HG02981 (cell line): ENCODE measurements at regions not wholly inside any gene's neighbourhood (a gene's known extent, or its start where the extent isn't known, plus 50 kb on each side); places are given as distances from the start of the nearest gene placed in this dataset.

Source experiments
- ATAC-seq: cut with Tn5 transposase; IDR thresholded peaks from one replicate; pipeline ENCODE4 v1.9.1; 2021; ENCODE audit warnings: mild to moderate bottlenecking, moderate library complexity; ENCODE audit not compliant: unreplicated experiment

GRCh38 chr5:82854956-82855355, 222.2 kb downstream of the TMEM167A start:
- no peak for ATAC-seq

DNA sequence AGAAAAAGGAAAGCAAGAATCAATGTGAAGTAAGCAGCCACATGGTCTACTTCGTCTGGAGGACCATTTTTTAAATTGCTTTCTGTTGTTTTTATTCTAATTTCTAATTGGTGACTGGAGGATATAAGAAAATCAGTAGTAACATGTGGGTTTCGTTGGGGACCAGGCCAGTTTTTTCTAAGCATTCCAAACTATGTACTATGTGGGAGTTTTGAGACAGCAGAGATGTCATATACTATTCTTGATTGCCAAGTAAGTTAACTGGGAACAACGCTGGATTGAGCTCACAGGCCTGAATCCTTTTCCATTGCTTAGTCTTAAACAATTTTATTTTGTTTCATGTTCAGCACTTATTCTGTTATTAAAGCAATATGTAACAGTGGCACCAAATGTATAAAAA, 225.7 kb downstream of the TMEM167A start:
- no peak for ATAC-seq

DNA sequence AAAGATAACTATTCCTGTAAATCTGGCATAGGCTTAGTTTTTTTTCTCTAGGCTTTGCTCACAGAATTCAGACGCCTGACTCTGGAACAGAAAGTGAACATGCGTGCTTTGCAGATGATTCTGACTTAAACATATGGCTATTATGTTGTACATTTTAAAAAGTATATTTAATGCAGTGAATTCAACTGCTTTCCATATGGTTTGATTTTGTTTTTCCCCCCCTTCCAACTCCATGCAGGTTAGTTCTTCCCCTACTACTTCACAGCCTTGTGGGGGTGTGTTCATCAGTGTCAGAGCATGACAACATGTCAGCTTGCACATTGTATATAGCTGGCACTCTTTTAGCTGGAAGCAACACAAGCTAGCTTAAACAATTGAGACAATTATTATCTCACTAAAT, 226.8 kb downstream of the TMEM167A start:
- no peak for ATAC-seq

DNA sequence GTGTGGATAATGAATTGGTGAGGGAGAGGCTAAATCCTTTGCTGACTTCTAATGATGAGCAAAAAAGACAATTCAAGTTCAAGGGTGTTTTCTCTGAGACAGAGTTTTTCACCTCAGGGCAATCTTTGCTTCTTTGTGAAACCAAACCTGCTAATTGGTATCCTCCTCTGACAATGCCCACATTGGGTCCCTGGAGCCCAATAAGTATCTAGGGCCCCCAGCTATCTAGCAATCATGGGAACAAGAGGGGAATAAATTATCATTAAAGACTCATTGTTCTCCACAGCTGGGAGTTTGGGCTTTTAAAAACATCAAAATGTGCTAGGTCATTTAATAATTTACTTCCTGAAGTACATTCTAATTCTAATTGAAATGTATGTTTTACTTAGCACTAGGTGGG, 227.3 kb downstream of the TMEM167A start:
- ATAC-seq, result no peak

GRCh38 chr5:82847562-82847961, 229.6 kb downstream of the TMEM167A start:
- ATAC-seq, result no peak

GRCh38 chr5:82839881-82840280, 237.3 kb downstream of the TMEM167A start:
- ATAC-seq, result no peak

GRCh38 chr5:82835488-82835887, 241.7 kb downstream of the TMEM167A start:
- no peak for ATAC-seq

DNA sequence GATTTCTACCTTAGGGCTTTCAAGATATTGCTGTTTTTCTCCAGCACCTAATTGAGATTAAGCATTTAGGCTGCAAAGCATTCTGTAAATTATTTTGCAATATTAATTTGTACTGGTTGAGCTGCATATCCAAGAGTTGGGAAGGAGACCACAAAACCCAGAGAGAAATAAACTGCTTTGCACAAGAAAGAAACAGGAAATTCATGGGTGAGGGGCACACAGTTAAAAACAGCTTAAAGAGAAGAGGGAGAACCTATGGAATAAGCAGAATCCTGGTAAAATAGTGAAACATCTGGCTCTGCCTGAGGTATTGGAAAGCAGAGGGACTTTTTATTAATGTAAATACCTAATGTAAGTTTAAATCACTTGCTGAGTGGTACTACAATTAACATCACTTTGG, 243.0 kb downstream of the TMEM167A start:
- no peak for ATAC-seq

DNA sequence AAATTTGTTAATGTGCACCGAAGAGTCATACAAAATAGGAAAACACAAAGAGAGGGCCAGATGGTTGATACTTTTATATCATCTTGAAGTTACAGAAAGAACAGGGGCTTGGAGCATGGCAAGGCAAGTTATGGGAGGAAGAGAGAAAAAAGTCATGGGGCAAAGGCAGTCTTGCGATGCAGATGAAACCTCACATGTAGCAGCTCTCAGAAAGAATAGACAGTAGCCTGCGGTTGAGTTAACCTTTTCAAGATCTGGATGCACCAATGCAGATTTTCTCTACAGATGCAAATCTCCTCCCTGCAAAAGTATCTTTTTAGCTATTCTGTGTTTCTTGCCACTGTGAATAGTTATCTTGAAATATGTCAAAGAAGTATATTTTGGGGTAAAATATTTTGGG, 243.9 kb downstream of the TMEM167A start:
- no peak for ATAC-seq

DNA sequence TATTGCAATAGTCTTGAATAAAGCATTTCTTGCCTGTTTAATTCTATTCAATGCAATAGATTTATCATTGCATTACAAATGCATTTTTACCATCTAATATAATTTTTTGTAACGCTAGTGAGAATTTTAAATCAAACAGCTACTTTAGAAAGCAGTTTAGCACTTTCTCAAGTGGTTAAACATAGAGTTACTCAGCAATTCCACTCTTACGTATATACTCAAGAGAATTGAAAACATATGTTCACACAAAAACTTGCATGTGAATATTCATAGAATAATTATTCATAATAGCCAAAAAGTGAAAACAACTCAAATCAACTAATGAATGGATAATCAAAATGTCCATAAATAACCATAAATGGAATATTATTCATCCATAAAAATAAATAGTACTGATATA, 244.7 kb downstream of the TMEM167A start:
- ATAC-seq, result no peak

GRCh38 chr5:82828211-82828610, 249.0 kb downstream of the TMEM167A start:
- no peak for ATAC-seq

DNA sequence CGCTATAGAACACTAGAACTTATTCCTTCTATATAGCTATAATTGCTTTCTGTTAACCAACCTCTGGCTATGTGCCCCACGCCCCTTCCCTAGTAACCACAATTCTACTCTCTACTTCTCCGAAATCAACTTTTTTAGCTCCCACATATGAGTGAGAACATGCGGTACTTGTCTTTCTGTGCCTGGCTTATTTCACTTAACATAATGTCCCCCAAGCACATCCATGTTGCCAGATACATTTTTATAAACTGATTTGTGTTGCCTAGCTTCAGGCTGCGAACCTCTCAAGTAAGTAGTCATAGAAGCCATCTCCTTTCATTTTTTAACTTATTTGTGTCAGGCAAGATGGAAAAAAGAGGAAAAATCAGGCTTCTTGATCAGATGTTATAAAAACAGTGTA, 249.5 kb downstream of the TMEM167A start:
- no peak for ATAC-seq

- ATAC-seq, result no peak
Observed at GRCh38 chr5:82822634-82822927, 254.6 kb downstream of the TMEM167A start.

GRCh38 chr5:82821846-82822633, 255.2 kb downstream of the TMEM167A start:
- ATAC-seq, result no peak

GRCh38 chr5:82820961-82821845, 256.0 kb downstream of the TMEM167A start:
- ATAC-seq, result peak; percentile 83

DNA sequence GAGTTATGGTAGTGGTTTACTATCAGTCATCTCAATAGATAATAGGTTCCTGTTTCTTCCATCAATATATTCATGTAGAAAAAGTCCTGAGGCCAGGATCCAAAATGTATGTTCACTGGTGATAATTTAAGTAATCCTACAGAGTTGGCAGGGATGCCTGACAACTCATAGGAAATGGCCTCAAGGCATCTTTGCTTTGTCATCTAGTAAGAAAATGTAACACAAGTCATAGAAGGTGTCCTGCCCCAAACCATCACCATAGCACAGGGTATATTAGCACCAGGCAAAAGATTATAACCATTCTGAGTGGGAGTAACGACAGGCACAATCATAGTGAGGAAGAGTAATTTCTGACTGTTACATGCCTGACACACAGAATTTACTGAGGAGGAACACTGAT, 257.0 kb downstream of the TMEM167A start:
- ATAC-seq, result no peak

DNA sequence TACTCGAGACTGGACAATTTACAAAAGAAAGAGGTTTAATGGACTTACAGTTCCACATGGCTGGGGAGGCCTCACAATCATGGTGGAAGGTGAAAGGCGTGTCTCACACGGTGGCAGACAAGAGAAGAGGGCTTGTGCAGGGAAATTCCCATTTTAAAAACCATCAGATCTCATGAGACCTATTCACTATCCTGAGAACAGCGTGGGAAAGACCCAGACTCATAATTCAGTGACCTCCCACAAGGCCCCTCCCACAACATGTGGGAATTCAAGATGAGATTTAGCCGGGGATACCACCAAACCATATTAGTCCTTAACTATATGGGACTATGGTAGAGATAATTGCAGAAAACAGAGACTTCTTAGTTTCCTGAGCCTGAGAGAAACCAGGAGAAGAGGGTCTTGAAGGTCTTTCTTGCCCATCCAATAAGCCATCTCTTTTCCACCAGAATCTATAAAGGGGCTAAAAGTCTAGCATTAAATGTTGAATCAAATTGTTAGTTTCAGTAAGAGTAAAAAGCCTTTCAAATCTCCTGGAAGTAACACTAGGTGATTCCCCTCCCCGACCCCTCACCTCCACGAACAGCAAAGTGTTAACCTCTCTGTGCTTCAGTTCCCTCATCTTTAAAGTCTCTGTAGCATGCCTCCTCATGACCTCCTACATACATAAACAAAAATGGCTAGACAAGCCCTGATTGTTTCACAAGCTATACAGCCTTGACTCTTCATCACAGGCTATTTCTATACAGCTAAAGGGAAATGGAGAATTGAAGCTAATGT, 259.1 kb downstream of the TMEM167A start:
- no peak for ATAC-seq

DNA sequence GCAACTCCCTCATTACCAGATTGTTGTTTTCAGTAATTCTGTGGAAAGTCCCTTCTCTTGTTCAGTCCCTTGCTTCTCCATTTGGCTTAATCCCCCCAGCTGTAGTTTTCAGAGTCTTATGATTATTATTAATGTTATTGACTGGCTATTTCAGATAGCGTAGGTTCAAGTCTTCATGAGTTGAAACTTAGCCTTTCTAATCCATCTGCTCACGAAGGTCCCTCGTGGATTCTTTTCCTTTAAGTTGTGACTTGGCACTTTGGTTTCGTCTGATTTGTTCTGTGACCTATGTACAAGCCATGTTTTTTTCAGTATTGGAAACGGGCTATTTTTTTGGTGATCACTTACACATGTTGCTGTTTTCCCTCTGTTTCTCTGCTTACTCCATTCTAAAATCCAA, 260.3 kb downstream of the TMEM167A start:
- ATAC-seq, result no peak

DNA sequence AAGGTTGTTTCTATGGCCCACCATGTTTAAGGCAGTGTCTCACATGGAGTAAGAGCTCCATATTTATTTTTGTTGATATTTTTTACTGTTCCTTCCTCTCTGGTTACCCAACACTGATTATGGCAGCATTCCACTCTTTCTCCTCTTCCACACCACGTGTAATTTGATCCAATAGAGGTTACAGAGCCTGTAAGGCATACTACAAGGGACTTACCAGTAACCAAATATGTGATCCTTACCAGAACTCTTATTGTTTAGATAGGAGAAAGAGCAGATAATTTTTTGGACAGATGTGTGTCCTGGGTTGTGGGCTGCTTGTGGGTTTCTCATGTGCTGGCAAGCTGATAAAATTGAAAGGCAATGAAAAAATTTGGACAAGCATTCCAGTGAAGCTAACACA, 261.3 kb downstream of the TMEM167A start:
- no peak for ATAC-seq

- ATAC-seq, result no peak
Observed at GRCh38 chr5:82813861-82814260, 263.3 kb downstream of the TMEM167A start.

DNA sequence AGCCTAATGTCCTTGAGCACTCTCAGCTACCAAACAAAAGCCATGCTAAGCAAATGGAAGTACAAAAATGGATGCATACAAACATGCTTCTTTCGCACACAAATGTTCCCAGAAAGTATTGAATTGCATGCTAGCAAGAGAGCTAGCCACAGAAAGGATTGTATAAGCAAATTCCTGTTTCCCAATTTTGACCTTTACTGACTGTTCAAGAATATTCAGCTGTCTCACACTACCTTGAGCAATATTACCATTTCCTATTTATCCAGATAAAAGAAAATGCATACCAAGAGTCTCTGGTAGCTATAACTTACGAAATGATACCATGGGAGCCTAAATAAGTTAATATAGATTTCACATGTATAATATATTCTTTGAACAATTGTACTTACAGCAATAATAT, 264.6 kb downstream of the TMEM167A start:
- no peak for ATAC-seq

DNA sequence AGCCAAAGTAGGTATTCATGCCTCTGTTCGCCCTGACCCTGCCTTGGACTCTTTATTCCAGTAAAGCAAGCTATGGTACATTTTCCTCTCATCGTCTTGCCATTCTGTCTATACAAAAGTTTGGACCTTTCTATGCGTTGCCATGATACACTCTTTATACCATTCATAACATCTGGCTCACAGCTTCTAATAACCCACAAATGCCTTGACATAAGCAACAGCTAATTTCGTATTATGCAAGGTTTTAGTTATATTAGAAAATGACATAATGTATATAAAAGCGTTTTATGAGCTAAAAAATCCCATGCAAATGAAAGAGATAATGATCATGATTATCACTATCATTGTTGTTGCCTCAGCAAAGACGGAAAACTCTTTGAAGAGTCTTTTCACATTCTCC, 265.7 kb downstream of the TMEM167A start:
- no peak for ATAC-seq
